Keratinocyte (primary cell): ENCODE measurements at regions not wholly inside any gene's neighbourhood (a gene's known extent, or its start where the extent isn't known, plus 50 kb on each side); places are given as distances from the start of the nearest gene placed in this dataset.

ENCODE experiments used
- CTCF ChIP-seq, 3 experiments: IDR thresholded peaks in 1 of 3; conservative IDR thresholded peaks in 1 of 3; optimal IDR thresholded peaks in 1 of 3; 2 replicates in 2 of 3; 3 replicates in 1 of 3; pipeline versions ENCODE3 to v1.5.1; 2011; ENCODE audit warnings: low read length in 3 of 3, mild to moderate bottlenecking in 3 of 3, moderate library complexity in 2 of 3, control low read depth in 1 of 3, inconsistent platforms in 1 of 3; ENCODE audit not compliant: insufficient read depth in 2 of 3; ENCODE audit errors: extremely low read depth in 1 of 3
- EZH2 ChIP-seq: IDR thresholded peaks from one replicate; pipeline ENCODE4 v1.6.1; 2012; ENCODE audit warnings: inconsistent platforms, mild to moderate bottlenecking, low read length, moderate library complexity

- no peak for TF ChIP-seq CTCF (optimal IDR thresholded peaks at IDR 0.05 in 1 of 3, IDR thresholded peaks at IDR 0.05 in 1 of 3, conservative IDR thresholded peaks at IDR 0.05 in 1 of 3; ENCODE audit: extremely low read depth in 1 of 3, insufficient read depth in 2 of 3, low read length in 3 of 3)
- TF ChIP-seq EZH2 = no peak
Measured at GRCh38 chr3:66863205-66864111, 134.6 kb upstream of the KBTBD8 start.
